ENCODE measurements at regions not wholly inside any gene's neighbourhood (a gene's known extent, or its start where the extent isn't known, plus 50 kb on each side); places are given as distances from the start of the nearest gene placed in this dataset.

- no peak for TF ChIP-seq CTCF (IDR thresholded peaks at IDR 0.05; ENCODE audit: low read depth, low read length, missing input control)
- TF ChIP-seq RAD21 (IDR thresholded peaks at IDR 0.05) = no peak
- TF ChIP-seq YY1 (IDR thresholded peaks at IDR 0.05) = no peak
- TF ChIP-seq REST (IDR thresholded peaks at IDR 0.05) = no peak
- no peak for TF ChIP-seq RXRA (IDR thresholded peaks at IDR 0.05)
- no peak for TF ChIP-seq MAX (IDR thresholded peaks at IDR 0.05)
- no peak for TF ChIP-seq ATF3 (IDR thresholded peaks at IDR 0.05)
- no peak for TF ChIP-seq JUND (IDR thresholded peaks at IDR 0.05)
- TF ChIP-seq SP1 (IDR thresholded peaks at IDR 0.05) = no peak
- TF ChIP-seq HNF4G (IDR thresholded peaks at IDR 0.05) = no peak
- no peak for TF ChIP-seq GABPA (IDR thresholded peaks at IDR 0.05 in 1 of 2, conservative IDR thresholded peaks at IDR 0.05 in 1 of 2)
These were observed 135.7 kb downstream of the ZNF330 start for GRCh38 chr4:141356321-141356962.
